ENCODE measurements at regions not wholly inside any gene's neighbourhood (a gene's known extent, or its start where the extent isn't known, plus 50 kb on each side); places are given as distances from the start of the nearest gene placed in this dataset.

DNA sequence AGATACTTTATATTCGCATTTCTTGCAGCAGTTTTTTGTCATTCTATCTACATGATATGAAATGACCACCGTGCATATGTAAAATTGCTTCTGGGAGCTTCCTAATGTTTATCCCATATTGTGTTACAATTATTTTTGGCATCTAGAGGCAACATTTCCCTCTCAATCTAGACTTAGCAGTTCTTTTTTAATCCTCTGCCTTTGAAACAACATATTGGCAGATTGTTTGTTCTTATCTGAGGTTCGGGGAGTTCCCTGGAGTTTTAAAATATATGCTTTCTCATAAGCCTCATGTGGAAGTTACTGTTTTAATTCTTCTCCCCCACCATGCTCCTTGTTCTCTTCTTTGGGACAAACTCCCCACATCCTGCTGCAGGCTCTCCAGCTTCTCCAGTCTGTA is 130.1 kb upstream of the SLC10A2 start:
- TF ChIP-seq, protein P1, sequence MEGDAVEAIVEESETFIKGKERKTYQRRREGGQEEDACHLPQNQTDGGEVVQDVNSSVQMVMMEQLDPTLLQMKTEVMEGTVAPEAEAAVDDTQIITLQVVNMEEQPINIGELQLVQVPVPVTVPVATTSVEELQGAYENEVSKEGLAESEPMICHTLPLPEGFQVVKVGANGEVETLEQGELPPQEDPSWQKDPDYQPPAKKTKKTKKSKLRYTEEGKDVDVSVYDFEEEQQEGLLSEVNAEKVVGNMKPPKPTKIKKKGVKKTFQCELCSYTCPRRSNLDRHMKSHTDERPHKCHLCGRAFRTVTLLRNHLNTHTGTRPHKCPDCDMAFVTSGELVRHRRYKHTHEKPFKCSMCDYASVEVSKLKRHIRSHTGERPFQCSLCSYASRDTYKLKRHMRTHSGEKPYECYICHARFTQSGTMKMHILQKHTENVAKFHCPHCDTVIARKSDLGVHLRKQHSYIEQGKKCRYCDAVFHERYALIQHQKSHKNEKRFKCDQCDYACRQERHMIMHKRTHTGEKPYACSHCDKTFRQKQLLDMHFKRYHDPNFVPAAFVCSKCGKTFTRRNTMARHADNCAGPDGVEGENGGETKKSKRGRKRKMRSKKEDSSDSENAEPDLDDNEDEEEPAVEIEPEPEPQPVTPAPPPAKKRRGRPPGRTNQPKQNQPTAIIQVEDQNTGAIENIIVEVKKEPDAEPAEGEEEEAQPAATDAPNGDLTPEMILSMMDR (IDR thresholded peaks at IDR 0.05) = no peak
- H3K4me1 ChIP-seq = no peaks in the 10 kb centered on the region
- no peak overlapping the region for H3K27ac ChIP-seq
- no peaks in the 10 kb centered on the region for H3K36me3 ChIP-seq
- no peaks in the 10 kb centered on the region for H3K9me3 ChIP-seq
- H3K27me3 ChIP-seq = no peaks in the 10 kb centered on the region
- no peak overlapping the region for H3K4me3 ChIP-seq
- no peak for DNase-seq
- intact Hi-C loops (cut with DNase I; ENCODE audit: low total_unique reads) = no loop called here

DNA sequence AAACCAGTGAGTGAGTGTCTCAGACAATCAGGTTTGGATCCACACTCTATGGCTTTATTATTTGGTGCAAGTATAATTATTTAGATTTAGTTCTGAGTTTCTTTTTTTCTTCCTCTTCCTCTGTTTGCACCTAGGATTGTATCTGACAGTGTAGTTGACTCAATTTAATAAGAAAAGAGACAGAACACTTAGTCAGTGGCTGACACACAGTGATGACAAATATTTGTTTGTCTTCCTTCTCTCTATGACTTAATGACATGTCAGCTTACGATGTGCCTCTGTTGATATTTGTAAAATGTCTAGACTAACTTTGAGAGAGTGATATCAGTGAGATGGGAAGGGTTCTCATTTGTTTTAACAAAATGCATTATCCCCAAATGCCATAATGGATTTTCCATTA is 129.5 kb upstream of the SLC10A2 start:
- Histone ChIP-seq H3K27ac (no peak overlapping the region), H3K27me3 (no peaks in the 10 kb centered on the region), H3K4me1 (no peaks in the 10 kb centered on the region), H3K9me3 (no peaks in the 10 kb centered on the region), H3K4me3 (no peak overlapping the region), H3K36me3 (no peaks in the 10 kb centered on the region)
- TF ChIP-seq, protein P1 (IDR thresholded peaks at IDR 0.05) = no peak
- no peak for DNase-seq
- intact Hi-C loops (cut with DNase I; ENCODE audit: low total_unique reads) = no loop called here

DNA sequence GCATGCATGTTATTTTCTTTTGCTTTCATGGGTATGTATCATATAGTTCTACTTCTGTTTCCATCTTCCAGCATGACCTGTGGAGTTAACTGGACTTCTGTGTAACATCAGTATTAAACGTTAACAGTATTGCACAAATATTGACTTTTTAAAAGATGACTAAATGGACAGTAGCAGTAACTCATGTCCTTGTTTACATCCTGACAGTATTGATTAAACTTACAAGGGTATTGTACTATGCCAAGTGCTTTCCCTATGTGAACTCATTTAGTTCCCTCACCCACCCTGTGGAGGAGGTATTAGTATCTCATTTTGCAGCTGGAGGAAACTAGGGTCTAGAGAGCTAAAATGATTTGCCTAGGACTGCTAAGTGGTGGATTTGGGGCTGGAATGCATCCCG is 128.7 kb upstream of the SLC10A2 start:
- TF ChIP-seq, protein P1 (IDR thresholded peaks at IDR 0.05) = no peak
- no peak overlapping the region for H3K27ac ChIP-seq
- H3K9me3 ChIP-seq = no peaks in the 10 kb centered on the region
- no peaks in the 10 kb centered on the region for H3K27me3 ChIP-seq
- intact Hi-C loops (cut with DNase I; ENCODE audit: low total_unique reads) = no loop called here
- no peak overlapping the region for H3K4me3 ChIP-seq
- H3K4me1 ChIP-seq = no peaks in the 10 kb centered on the region
- no peaks in the 10 kb centered on the region for H3K36me3 ChIP-seq
- no peak for DNase-seq

DNA sequence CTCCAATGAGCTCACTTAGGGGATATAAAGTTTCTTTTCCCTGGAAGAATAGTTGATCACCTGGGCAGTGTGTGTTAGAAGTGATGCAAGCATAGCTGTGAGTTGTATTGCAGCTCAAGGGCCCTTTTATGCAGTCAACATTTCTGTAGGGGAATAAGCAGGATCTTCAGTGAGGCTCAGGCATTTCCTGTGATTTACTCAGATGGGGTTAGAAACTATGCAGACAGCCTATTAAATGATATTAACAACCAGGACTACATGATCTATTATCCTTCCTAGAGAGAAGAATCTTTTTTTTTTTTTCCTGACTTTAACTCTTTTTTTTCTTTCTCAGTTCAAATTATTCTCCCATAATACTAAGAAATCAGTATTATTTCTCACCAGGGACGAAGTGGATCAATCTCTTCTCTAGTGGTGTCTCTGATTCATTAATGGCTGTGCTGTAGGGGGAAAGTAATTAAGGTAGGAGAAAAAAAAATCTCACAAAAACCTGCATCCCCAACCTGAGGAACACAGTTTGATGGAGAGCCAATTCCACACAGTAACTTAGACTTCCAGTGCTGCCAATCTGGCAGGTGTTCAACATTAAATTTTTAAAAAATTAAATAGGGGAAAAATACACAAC is 126.4 kb upstream of the SLC10A2 start:
- DNase-seq = no peak
- no peak overlapping the region for H3K4me3 ChIP-seq
- H3K27ac ChIP-seq = no peak overlapping the region
- intact Hi-C loops (cut with DNase I; ENCODE audit: low total_unique reads) = no loop called here
- H3K4me1 ChIP-seq = no peaks in the 10 kb centered on the region
- no peaks in the 10 kb centered on the region for H3K9me3 ChIP-seq
- H3K36me3 ChIP-seq = no peaks in the 10 kb centered on the region
- TF ChIP-seq, protein P1 (IDR thresholded peaks at IDR 0.05) = no peak
- H3K27me3 ChIP-seq = no peaks in the 10 kb centered on the region

DNA sequence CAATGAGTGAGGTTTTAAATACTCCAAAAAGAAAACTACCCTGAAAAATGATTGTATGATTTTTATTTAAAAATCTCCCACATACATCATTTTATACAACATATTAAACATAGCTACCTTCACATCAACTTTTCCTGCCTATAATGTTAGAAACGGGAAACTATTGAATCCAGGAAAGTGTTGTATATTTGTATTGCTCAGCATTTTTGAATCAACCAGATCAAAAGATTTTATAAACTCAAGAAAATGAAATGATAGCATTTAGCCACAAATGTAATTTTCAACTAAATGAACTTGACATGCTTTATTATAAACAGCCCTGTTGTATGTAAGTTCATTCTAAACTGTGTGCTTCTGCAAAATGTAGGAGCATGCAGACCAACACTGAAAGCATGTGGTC is 124.6 kb upstream of the SLC10A2 start:
- Histone ChIP-seq H3K4me1 (no peaks in the 10 kb centered on the region), H3K27me3 (no peaks in the 10 kb centered on the region), H3K9me3 (no peaks in the 10 kb centered on the region), H3K4me3 (no peak overlapping the region), H3K27ac (no peak overlapping the region), H3K36me3 (no peaks in the 10 kb centered on the region)
- TF ChIP-seq, protein P1 (IDR thresholded peaks at IDR 0.05) = no peak
- DNase-seq = no peak
- intact Hi-C loops (cut with DNase I; ENCODE audit: low total_unique reads) = no loop called here
